GM12878 (cell line): ENCODE measurements at regions not wholly inside any gene's neighbourhood (a gene's known extent, or its start where the extent isn't known, plus 50 kb on each side); places are given as distances from the start of the nearest gene placed in this dataset.

Source experiments
- CTCF ChIP-seq, 3 experiments: IDR thresholded peaks in 2 of 3; conservative IDR thresholded peaks in 1 of 3; 2 replicates each; pipeline ENCODE4 v1.5.1; 2011; ENCODE audit warnings: low read depth in 3 of 3, low read length in 3 of 3, mild to moderate bottlenecking in 3 of 3, control low read depth in 2 of 3, moderate library complexity in 2 of 3, inconsistent platforms in 1 of 3, mixed read lengths in 1 of 3; ENCODE audit not compliant: control insufficient read depth in 2 of 3, insufficient read depth in 1 of 3; ENCODE audit errors: extremely low read depth in 1 of 3
- KAT2A ChIP-seq: conservative IDR thresholded peaks from 2 replicates; pipeline ENCODE4 v1.6.1; 2011; ENCODE audit warnings: low read depth, low read length; ENCODE audit not compliant: control insufficient read depth

- no peak for TF ChIP-seq CTCF (IDR thresholded peaks at IDR 0.05 in 2 of 3, conservative IDR thresholded peaks at IDR 0.05 in 1 of 3; ENCODE audit: control insufficient read depth in 2 of 3, extremely low read depth in 1 of 3, insufficient read depth in 1 of 3, low read depth in 3 of 3, low read length in 3 of 3)
- no peak for TF ChIP-seq KAT2A
Observed at GRCh38 chr10:4028854-4029583, 244.0 kb upstream of the KLF6 start.
